Naive thymus-derived CD4-positive, alpha-beta T cell (primary cell): ENCODE measurements at regions not wholly inside any gene's neighbourhood (a gene's known extent, or its start where the extent isn't known, plus 50 kb on each side); places are given as distances from the start of the nearest gene placed in this dataset.
A peak's percentile ranks its signal among the peaks of the same experiment; 100 is the strongest.

Experiments
- ATAC-seq: fragments of 150-1000 bp; cut with Tn5 transposase; 2 replicates; pipeline ENCODE4 v1.10.0; 2021; ENCODE audit warnings: mild to moderate bottlenecking, moderate library complexity
- CTCF ChIA-PET: fragments of 350-600 bp; sonication (Branson Sonifier 250); formaldehyde crosslinking; loops from one replicate; lab custom pipeline; 2021; ENCODE audit warnings: antibody characterized with exemption; lab: Charles Lee
- POLR2A ChIA-PET: fragments of 350-600 bp; sonication (Branson Sonifier 250); formaldehyde crosslinking; loops from one replicate; lab custom pipeline; 2021; ENCODE audit warnings: antibody characterized with exemption, inconsistent platforms; lab: Charles Lee
- DNase-seq, 9 donors: peaks; one replicate each; pipeline versions ENCODE4 v3.0.0 to v3.0.0-alpha.2; 2020 to 2022; ENCODE audit warnings: mixed read lengths in 1 of 9
- H3K27ac ChIP-seq: one replicate; pipeline ENCODE4 v1.7.0; 2013; ENCODE audit warnings: mild to moderate bottlenecking, low read depth, low read length, moderate library complexity
- H3K27me3 ChIP-seq, 2 donors: one replicate each; pipeline ENCODE4 v1.7.0; 2013; ENCODE audit warnings: low read length in 2 of 2, mild to moderate bottlenecking in 2 of 2, moderate library complexity in 2 of 2; ENCODE audit not compliant: control insufficient read depth in 2 of 2, insufficient read depth in 2 of 2
- H3K36me3 ChIP-seq, 3 experiments: 1 replicate in 2 of 3; 2 replicates in 1 of 3; pipeline ENCODE4 v1.7.0; 2013; ENCODE audit warnings: low read length in 3 of 3, mild to moderate bottlenecking in 3 of 3, moderate library complexity in 1 of 3; ENCODE audit not compliant: insufficient read depth in 3 of 3, control insufficient read depth in 2 of 3
- H3K4me1 ChIP-seq, 2 donors: one replicate each; pipeline ENCODE4 v1.7.0; 2013; ENCODE audit warnings: low read length in 2 of 2, mild to moderate bottlenecking in 2 of 2, moderate library complexity in 1 of 2; ENCODE audit not compliant: control insufficient read depth in 2 of 2, insufficient read depth in 2 of 2
- H3K4me3 ChIP-seq: 2 replicates; pipeline ENCODE4 v1.7.0; 2013; ENCODE audit warnings: mild to moderate bottlenecking, low read length
- H3K9me3 ChIP-seq, 3 experiments: 1 replicate in 2 of 3; 2 replicates in 1 of 3; pipeline ENCODE4 v1.7.0; 2013; ENCODE audit warnings: low read length in 3 of 3; ENCODE audit not compliant: control insufficient read depth in 2 of 3
- H3K27ac Mint-ChIP-seq, 9 donors: one replicate each; pipeline ENCODE4 v1.8.0; 2020 to 2022; ENCODE audit warnings: mixed read lengths in 9 of 9, mild to moderate bottlenecking in 8 of 9, moderate library complexity in 5 of 9, inconsistent platforms in 2 of 9
- H3K27me3 Mint-ChIP-seq, 5 donors: one replicate each; pipeline ENCODE4 v1.8.0; 2021 to 2022; ENCODE audit warnings: mixed read lengths in 5 of 5, mild to moderate bottlenecking in 1 of 5
- H3K36me3 Mint-ChIP-seq, 5 donors: one replicate each; pipeline ENCODE4 v1.8.0; 2020 to 2022; ENCODE audit warnings: mixed read lengths in 5 of 5, mild to moderate bottlenecking in 3 of 5, inconsistent platforms in 1 of 5
- H3K4me1 Mint-ChIP-seq, 7 donors: one replicate each; pipeline ENCODE4 v1.8.0; 2020 to 2022; ENCODE audit warnings: mixed read lengths in 7 of 7, mild to moderate bottlenecking in 3 of 7, inconsistent platforms in 1 of 7
- H3K4me3 Mint-ChIP-seq, 10 donors: one replicate each; pipeline ENCODE4 v1.8.0; 2020 to 2022; ENCODE audit warnings: mild to moderate bottlenecking in 10 of 10, mixed read lengths in 10 of 10, moderate library complexity in 6 of 10, inconsistent platforms in 2 of 10
- H3K9me3 Mint-ChIP-seq, 11 donors: one replicate each; pipeline ENCODE4 v1.8.0; 2020 to 2022; ENCODE audit warnings: mixed read lengths in 11 of 11, mild to moderate bottlenecking in 4 of 11, inconsistent platforms in 1 of 11, moderate library complexity in 1 of 11
- intact Hi-C, 2 donors: fragments of 100-400 bp; cut with micrococcal nuclease; formaldehyde crosslinking; loops; one replicate each; pipeline ENCODE4 v1.15.1; 2023

DNA sequence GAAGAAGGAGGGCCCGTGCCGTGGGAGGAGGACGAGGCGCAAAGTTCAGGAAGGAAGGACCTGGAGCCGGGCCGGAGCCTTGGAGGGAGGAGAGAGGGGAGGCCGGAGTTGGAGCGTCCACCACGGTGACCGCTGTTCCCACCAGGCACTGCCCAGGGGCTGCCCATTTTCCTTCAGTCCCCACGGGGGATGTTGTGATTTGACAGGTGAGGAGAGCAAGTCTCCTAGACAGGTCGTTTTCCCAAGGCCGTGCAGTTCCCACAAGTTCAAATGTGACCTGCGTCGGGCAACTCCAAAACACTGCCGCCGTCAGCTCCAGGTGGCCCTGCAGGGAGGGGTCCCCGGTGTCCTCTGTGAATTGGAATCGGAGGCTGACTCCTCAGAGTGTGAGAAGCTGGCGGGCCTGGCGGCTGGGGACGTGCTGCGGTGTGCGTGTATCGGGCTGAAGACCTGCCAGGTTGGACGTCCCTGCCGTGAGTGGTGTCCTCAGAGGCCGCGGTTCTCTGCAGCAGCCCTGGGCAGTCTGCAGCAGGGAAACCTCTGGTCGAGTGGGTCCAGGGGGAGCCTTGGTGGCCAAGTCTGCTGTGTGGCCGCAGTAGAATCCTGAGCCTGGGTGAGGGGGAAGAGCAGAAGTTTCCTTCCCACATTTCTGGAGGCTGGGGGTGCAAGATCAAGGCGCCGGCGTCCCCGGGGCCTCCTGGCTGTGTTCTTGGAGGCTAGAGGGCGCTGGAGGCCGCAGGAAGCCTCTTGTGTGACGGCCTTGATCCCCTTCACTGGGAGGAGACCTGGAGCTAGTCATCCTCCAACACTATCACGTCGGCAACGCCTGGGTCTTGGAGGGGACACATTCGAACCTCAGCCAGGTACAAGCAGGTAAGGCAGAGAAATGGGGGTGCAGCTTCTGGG, 115.1 kb upstream of the FRMD1 start:
- no peak overlapping the region for H3K27ac Mint-ChIP-seq
- peaks cover 0 to 36% (median 9%) of the 10 kb centered on the region in 5 donors for H3K27me3 Mint-ChIP-seq
- no peaks in the 10 kb centered on the region for H3K36me3 Mint-ChIP-seq
- intact Hi-C loops, result no loop called here
- no peak overlapping the region for H3K4me3 Mint-ChIP-seq
- Histone ChIP-seq H3K4me1 (no peaks in the 10 kb centered on the region), H3K36me3 (no peaks in the 10 kb centered on the region), H3K27me3 (no peaks in the 10 kb centered on the region), H3K27ac (no peak overlapping the region), H3K9me3 (no peaks in the 10 kb centered on the region), H3K4me3 (no peak overlapping the region)
- no peak for ATAC-seq
- no peaks in the 10 kb centered on the region for H3K4me1 Mint-ChIP-seq
- ChIA-PET POLR2A (no interaction called here), CTCF (no interaction called here)
- no peak for DNase-seq
- H3K9me3 Mint-ChIP-seq, result peaks cover 0 to 3% (median 0%) of the 10 kb centered on the region in 11 donors

DNA sequence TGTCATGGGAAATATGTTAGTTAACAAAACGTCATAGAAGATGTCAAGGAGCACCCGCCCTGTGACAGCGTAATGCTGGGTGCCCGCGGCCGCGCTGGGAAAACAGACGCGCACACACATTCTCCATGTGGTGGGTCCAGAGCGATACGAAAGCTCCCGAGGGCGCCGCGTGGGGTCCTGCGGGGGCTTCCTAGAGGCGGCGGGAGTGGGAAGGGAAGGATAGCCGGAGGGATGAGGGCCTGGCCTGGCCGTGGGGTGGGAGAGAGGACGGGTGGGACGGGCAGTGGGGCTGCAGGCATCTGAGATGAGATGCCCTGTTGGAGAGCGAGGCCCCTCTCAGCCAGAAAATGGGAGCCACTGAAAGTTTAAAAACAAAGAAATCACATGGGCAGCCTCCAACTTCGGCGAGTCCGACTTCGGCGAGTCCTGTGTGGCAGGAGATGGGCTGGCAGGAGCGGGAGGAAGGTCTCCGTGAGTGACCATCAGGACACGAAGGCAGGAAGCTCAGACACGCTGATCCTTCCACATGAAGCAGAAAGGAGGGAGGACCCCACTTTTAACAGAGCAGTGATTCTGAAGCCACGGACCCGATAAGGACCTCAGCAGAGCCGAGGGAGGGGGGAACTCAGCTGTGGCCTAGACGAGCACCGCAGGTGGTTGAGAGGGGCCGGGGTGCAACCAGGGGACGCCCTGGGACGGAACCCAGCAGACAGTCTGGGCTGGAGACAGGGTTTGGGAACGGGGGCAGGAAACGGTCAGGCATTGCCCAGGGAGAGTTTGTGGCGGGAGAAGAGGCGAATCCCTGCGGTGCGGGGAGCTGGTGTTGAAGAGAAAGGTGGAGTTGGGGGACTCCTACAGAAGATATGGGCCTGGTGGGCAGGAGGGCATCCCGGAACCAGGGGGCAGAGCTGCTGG, 114.1 kb upstream of the FRMD1 start:
- no peak overlapping the region for H3K27ac Mint-ChIP-seq
- no peak for ATAC-seq
- ChIA-PET POLR2A (no interaction called here), CTCF (no interaction called here)
- Histone ChIP-seq H3K36me3 (no peaks in the 10 kb centered on the region), H3K27ac (no peak overlapping the region), H3K9me3 (no peaks in the 10 kb centered on the region), H3K4me3 (no peak overlapping the region), H3K27me3 (no peaks in the 10 kb centered on the region), H3K4me1 (no peaks in the 10 kb centered on the region)
- H3K9me3 Mint-ChIP-seq, result peaks cover 0 to 3% (median 0%) of the 10 kb centered on the region in 11 donors
- H3K36me3 Mint-ChIP-seq, result no peaks in the 10 kb centered on the region
- intact Hi-C loops, result no loop called here
- DNase-seq, result no peak
- no peaks in the 10 kb centered on the region for H3K4me1 Mint-ChIP-seq
- no peak overlapping the region for H3K4me3 Mint-ChIP-seq
- H3K27me3 Mint-ChIP-seq, result peaks cover 0 to 36% (median 9%) of the 10 kb centered on the region in 5 donors

GRCh38 chr6:168192195-168192900, 113.3 kb upstream of the FRMD1 start:
- POLR2A ChIA-PET, result no interaction called here
- peak overlapping the region in 1 of 9 donors; percentile 67 for H3K27ac Mint-ChIP-seq
- ATAC-seq, result no peak
- H3K27me3 ChIP-seq, result no peaks in the 10 kb centered on the region
- H3K27ac ChIP-seq, result no peak overlapping the region
- H3K4me1 ChIP-seq, result no peaks in the 10 kb centered on the region
- no peaks in the 10 kb centered on the region for H3K4me1 Mint-ChIP-seq
- no peaks in the 10 kb centered on the region for H3K36me3 Mint-ChIP-seq
- H3K4me3 ChIP-seq, result no peak overlapping the region
- peaks cover 0 to 3% (median 0%) of the 10 kb centered on the region in 11 donors for H3K9me3 Mint-ChIP-seq
- peaks cover 0 to 36% (median 9%) of the 10 kb centered on the region in 5 donors for H3K27me3 Mint-ChIP-seq
- no peak overlapping the region for H3K4me3 Mint-ChIP-seq
- CTCF ChIA-PET, result no interaction called here
- no peaks in the 10 kb centered on the region for H3K9me3 ChIP-seq
- intact Hi-C loops, result no loop called here
- DNase-seq, result no peak
- H3K36me3 ChIP-seq, result no peaks in the 10 kb centered on the region

DNA sequence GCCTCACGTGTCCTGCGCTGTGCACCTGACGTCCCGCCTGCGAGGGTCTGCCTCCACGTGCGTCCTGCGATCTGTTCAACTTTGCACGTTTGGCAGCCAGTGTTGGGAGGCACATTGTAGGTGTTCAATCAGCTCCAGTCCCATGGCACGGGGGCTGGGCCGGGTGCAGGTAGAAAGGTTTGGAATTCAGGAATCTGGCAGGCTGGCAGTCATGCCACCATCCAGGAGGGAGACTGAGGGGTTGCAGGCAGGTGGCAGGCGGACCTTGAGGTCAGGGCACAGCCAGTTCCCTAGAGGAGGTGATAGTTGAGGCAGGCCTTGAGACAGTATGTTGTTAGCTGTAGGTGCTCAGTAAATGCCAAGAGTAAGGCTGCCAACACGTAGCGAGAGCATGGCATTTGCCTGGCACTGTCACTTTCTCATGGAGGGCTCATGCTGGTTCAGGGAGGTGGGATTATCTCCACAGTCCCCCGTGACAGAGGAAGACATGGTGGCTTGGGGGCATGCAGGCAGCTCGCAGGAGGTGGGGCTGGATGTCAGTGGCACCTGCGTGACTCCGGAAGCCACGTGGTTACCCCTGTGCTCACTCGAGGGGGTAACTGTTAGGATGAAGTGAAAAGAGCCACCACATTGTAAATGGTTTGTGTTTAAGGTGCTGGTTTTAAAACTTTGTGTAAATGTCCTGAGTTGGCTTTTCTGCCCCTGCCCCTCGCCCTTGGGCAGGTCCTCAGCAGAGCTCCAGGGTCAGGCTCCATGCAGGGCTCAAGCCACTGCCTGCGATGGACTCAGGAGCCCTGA, 111.8 kb upstream of the FRMD1 start:
- DNase-seq, result no peak

GRCh38 chr6:168190014-168190405, 111.0 kb upstream of the FRMD1 start:
- DNase-seq (no peak), ATAC-seq (no peak)
- H3K36me3 Mint-ChIP-seq, result no peaks in the 10 kb centered on the region
- Histone ChIP-seq H3K4me1 (no peaks in the 10 kb centered on the region), H3K9me3 (no peaks in the 10 kb centered on the region), H3K27me3 (no peaks in the 10 kb centered on the region), H3K36me3 (no peaks in the 10 kb centered on the region), H3K27ac (no peak overlapping the region), H3K4me3 (no peak overlapping the region)
- H3K27me3 Mint-ChIP-seq, result peaks cover 0 to 35% (median 6%) of the 10 kb centered on the region in 5 donors
- no peaks in the 10 kb centered on the region for H3K4me1 Mint-ChIP-seq
- no peak overlapping the region for H3K27ac Mint-ChIP-seq
- H3K9me3 Mint-ChIP-seq, result peaks cover 0 to 8% (median 0%) of the 10 kb centered on the region in 11 donors
- intact Hi-C loops, result no loop called here
- CTCF ChIA-PET, result no interaction called here
- no peak overlapping the region for H3K4me3 Mint-ChIP-seq
- POLR2A ChIA-PET, result no interaction called here

More for the DNA sequence above, 111.8 kb upstream of the FRMD1 start:
- intact Hi-C loops, result no loop called here
- H3K36me3 Mint-ChIP-seq, result no peaks in the 10 kb centered on the region
- no peaks in the 10 kb centered on the region for H3K9me3 ChIP-seq
- H3K27ac Mint-ChIP-seq, result peak overlapping the region in 1 of 9 donors; percentile 2
- H3K4me3 ChIP-seq, result no peak overlapping the region
- H3K4me1 Mint-ChIP-seq, result no peaks in the 10 kb centered on the region
- no peak overlapping the region for H3K27ac ChIP-seq
- H3K4me3 Mint-ChIP-seq, result no peak overlapping the region
- CTCF ChIA-PET, result no interaction called here
- H3K4me1 ChIP-seq, result no peaks in the 10 kb centered on the region
- H3K27me3 ChIP-seq, result no peaks in the 10 kb centered on the region
- POLR2A ChIA-PET, result no interaction called here
- ATAC-seq, result no peak
- H3K36me3 ChIP-seq, result no peaks in the 10 kb centered on the region
- peaks cover 0 to 41% (median 7%) of the 10 kb centered on the region in 5 donors for H3K27me3 Mint-ChIP-seq
- peaks cover 0 to 7% (median 0%) of the 10 kb centered on the region in 11 donors for H3K9me3 Mint-ChIP-seq
